ENCODE measurements at regions not wholly inside any gene's neighbourhood (a gene's known extent, or its start where the extent isn't known, plus 50 kb on each side); places are given as distances from the start of the nearest gene placed in this dataset.

DNA sequence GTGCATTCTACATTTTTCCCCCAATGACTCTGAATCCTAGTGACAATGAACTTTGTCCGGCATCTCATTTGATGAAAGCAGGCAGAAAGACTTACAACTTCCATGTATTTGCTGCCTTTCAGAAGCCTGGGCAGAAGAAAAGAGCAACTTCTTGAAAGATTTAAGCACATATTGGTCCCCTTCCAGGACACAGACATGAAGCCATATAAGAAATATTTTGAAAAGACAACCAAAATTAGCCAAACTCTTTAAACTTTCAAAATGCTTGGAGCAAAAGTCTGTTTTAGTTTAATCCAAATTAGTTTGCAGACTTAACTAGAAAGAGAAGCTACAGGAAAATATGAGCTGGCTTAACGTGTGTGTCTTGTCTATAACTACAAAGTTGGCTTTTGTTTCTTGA lies 492.5 kb downstream of the NR4A2 start:
- H3K4ac ChIP-seq (replicated peaks; ENCODE audit: insufficient read length, low read depth, low read length) = no peak overlapping the region
- H3K18ac ChIP-seq (ENCODE audit: extremely low read depth, low read length) = no peak overlapping the region
- no peak overlapping the region for H3K27ac ChIP-seq (ENCODE audit: low read depth, low read length)
- H3K79me1 ChIP-seq (ENCODE audit: low read depth, low read length) = no peaks in the 10 kb centered on the region
- CTCF ChIA-PET (ENCODE audit: partially characterized antibody) = interaction anchor here (1.0 to 1.1 kb wide), 2 partner anchors 119 to 496 kb away, joined by 3 to 4 read pairs; no protein-coding TSS in a partner anchor
- H3K36me3 ChIP-seq (ENCODE audit: control insufficient read depth in 2 of 4, insufficient read depth in 4 of 4, low read length in 3 of 4) = no peaks in the 10 kb centered on the region
- no peaks in the 10 kb centered on the region for H3K79me2 ChIP-seq (ENCODE audit: control insufficient read depth in 1 of 2, insufficient read depth in 2 of 2, low read length in 2 of 2)
- H2AK5ac ChIP-seq (ENCODE audit: low read depth, low read length) = no peak overlapping the region
- no peak overlapping the region for H4K5ac ChIP-seq (ENCODE audit: insufficient read length, low read depth, low read length)
- H3K27me3 ChIP-seq (replicated peaks in 1 of 4; ENCODE audit: control insufficient read depth in 3 of 4, extremely low read depth in 1 of 4, insufficient read depth in 3 of 4, low read length in 3 of 4) = no peaks in the 10 kb centered on the region
- H2BK5ac ChIP-seq (ENCODE audit: low read depth, low read length) = no peak overlapping the region
- H3K4me3 ChIP-seq (ENCODE audit: extremely low read depth in 1 of 4, insufficient read depth in 2 of 4, low read depth in 3 of 4, low read length in 4 of 4) = no peak overlapping the region
- no peak overlapping the region for H2BK15ac ChIP-seq (ENCODE audit: low read length)
- no peak overlapping the region for H3K9ac ChIP-seq (replicated peaks in 1 of 4; ENCODE audit: extremely low read depth in 1 of 4, low read depth in 3 of 4, low read length in 3 of 4)
- H3K9me3 ChIP-seq (ENCODE audit: insufficient read depth in 2 of 2, low read depth in 1 of 2, low read length in 1 of 2) = no peaks in the 10 kb centered on the region
- peaks cover 0 to 12% (median 6%) of the 10 kb centered on the region in 4 experiments; a peak in 4 of 7 replicates for H3K4me1 ChIP-seq (replicated peaks in 1 of 4; ENCODE audit: control insufficient read depth in 3 of 4, insufficient read depth in 4 of 4, low read length in 3 of 4)
- DNase-seq (ENCODE audit: low read depth in 1 of 2, low spot score in 2 of 2) (no peak), FAIRE-seq (no peak)
- no peak overlapping the region for H3K23ac ChIP-seq (ENCODE audit: insufficient read length)
- POLR2A ChIA-PET (ENCODE audit: partially characterized antibody) = no interaction called here
- no peak overlapping the region for H3K56ac ChIP-seq (replicated peaks; ENCODE audit: insufficient read length, low read depth, low read length)
- no peak overlapping the region for H2AFZ ChIP-seq (ENCODE audit: low read length)
- no peak overlapping the region for H3K14ac ChIP-seq (ENCODE audit: insufficient read length)
- no peak overlapping the region for H3K4me2 ChIP-seq (ENCODE audit: insufficient read depth in 1 of 2, low read depth in 2 of 2, low read length in 2 of 2)
- no peak overlapping the region for H2BK120ac ChIP-seq (replicated peaks; ENCODE audit: low read depth, low read length)
- H2BK20ac ChIP-seq (ENCODE audit: low read length) = no peak overlapping the region
- no peak overlapping the region for H4K91ac ChIP-seq (replicated peaks; ENCODE audit: insufficient read length, low read length)
- WGBS, 2 experiments (ENCODE audit: extremely low coverage in 1 of 2, insufficient coverage in 1 of 2, insufficient read length in 1 of 2, insufficient replicate concordance in 2 of 2, low coverage in 1 of 2, low lambda C conversion rate in 2 of 2, missing lambda C conversion rate in 1 of 2) = 92% methylated on average over 2 of the region's 2 CpGs; no CpG with 5 or more reads in 1 of the 2 experiments
- H4K8ac ChIP-seq (ENCODE audit: extremely low read depth, insufficient read depth, low read length) = no peak overlapping the region
- no peaks in the 10 kb centered on the region; the same call in 1 of the 2 replicates for H3K23me2 ChIP-seq (ENCODE audit: low read depth, low read length)
- no peaks in the 10 kb centered on the region for H4K20me1 ChIP-seq (replicated peaks in 1 of 2; ENCODE audit: control insufficient read depth in 1 of 2, insufficient read depth in 2 of 2, low read length in 2 of 2)
- no peak overlapping the region for H2BK12ac ChIP-seq (ENCODE audit: low read depth, low read length)
- TF ChIP-seq MAFK (IDR thresholded peaks at IDR 0.05; ENCODE audit: low read depth, low read length) (no peak), KDM4A (IDR thresholded peaks at IDR 0.05; ENCODE audit: low read depth, low read length, severe bottlenecking) (no peak), RAD21 (IDR thresholded peaks at IDR 0.05 in 1 of 2, conservative IDR thresholded peaks at IDR 0.05 in 1 of 2; ENCODE audit: low read depth in 2 of 2, low read length in 2 of 2) (no peak), SUZ12 (IDR thresholded peaks at IDR 0.05; ENCODE audit: low read length) (no peak), PHF8 (conservative IDR thresholded peaks at IDR 0.05; ENCODE audit: low read depth, low read length) (no peak), NANOG (IDR thresholded peaks at IDR 0.05; ENCODE audit: insufficient read depth, low read depth, low read length, poor library complexity, severe bottlenecking) (no peak), CEBPB (IDR thresholded peaks at IDR 0.05; ENCODE audit: low read depth, low read length) (no peak), RFX5 (IDR thresholded peaks at IDR 0.05; ENCODE audit: borderline replicate concordance, low read depth, low read length) (no peak), KDM1A (IDR thresholded peaks at IDR 0.05; ENCODE audit: borderline replicate concordance, low read length) (no peak), YY1 (IDR thresholded peaks at IDR 0.05; ENCODE audit: low read depth, low read length) (no peak), EP300 (IDR thresholded peaks at IDR 0.05; ENCODE audit: borderline replicate concordance in 1 of 2, low read depth in 2 of 2, low read length in 2 of 2) (no peak), SP1 (IDR thresholded peaks at IDR 0.05; ENCODE audit: low read depth, low read length) (no peak), SP4 (IDR thresholded peaks at IDR 0.05; ENCODE audit: low read length) (no peak), EZH2 (IDR thresholded peaks at IDR 0.05; ENCODE audit: low read depth, low read length, severe bottlenecking) (no peak)

Measured in H1 (cell line).